Esophagus squamous epithelium (tissue), 5 donors: ENCODE measurements at regions not wholly inside any gene's neighbourhood (a gene's known extent, or its start where the extent isn't known, plus 50 kb on each side); places are given as distances from the start of the nearest gene placed in this dataset.

Experiments
- DNase-seq: peaks from one replicate; lab custom pipeline; 2025; lab: John Stamatoyannopoulos, UW
- H3K27ac ChIP-seq, 4 donors: fragments of 200-600 bp; sonication (generic); one replicate each; pipeline ENCODE4 v1.5.1; 2016 to 2019; ENCODE audit warnings: mild to moderate bottlenecking in 1 of 4
- H3K27me3 ChIP-seq, 4 donors: fragments of 200-600 bp; sonication (generic); 1 replicate in 3 of 4; 2 replicates in 1 of 4; pipeline versions ENCODE4 v1.5.1 to v1.6.0; 2017 to 2021; ENCODE audit warnings: antibody characterized with exemption in 1 of 4
- H3K36me3 ChIP-seq, 3 donors: fragments of 200-600 bp; sonication (generic); one replicate each; pipeline ENCODE4 v1.5.1; 2016 to 2019
- H3K4me1 ChIP-seq, 3 donors: fragments of 200-600 bp; sonication (generic); one replicate each; pipeline ENCODE4 v1.5.1; 2017 to 2019
- H3K4me3 ChIP-seq, 4 donors: fragments of 200-600 bp; sonication (generic); 1 replicate in 3 of 4; 2 replicates in 1 of 4; pipeline ENCODE4 v1.5.1; 2016 to 2019; ENCODE audit warnings: mild to moderate bottlenecking in 2 of 4, moderate library complexity in 1 of 4
- H3K9me3 ChIP-seq, 3 donors: fragments of 200-600 bp; sonication (generic); one replicate each; pipeline ENCODE4 v1.5.1; 2016 to 2019
- POLR2A ChIP-seq, 4 donors: fragments of 450-650 bp; IDR thresholded peaks; one replicate each; pipeline ENCODE4 v1.6.1; 2017; ENCODE audit warnings: antibody characterized with exemption in 4 of 4, mild to moderate bottlenecking in 4 of 4, moderate library complexity in 3 of 4
- WGBS, 2 donors: methylation state at CpG; one replicate each; pipeline ENCODE4 v1.1.5; 2018; 5-methylcytosine and 5-hydroxymethylcytosine counted together
- intact Hi-C: fragments of 100-400 bp; cut with DNase I; formaldehyde crosslinking; loops from one replicate; pipeline ENCODE4 v1.15.0; 2022
- TF ChIP-seq, protein P1 (sequence below), 6 experiments: fragments of 450-650 bp in 4 of 6; fragments of 200-600 bp in 2 of 6; sonication (generic) in 2 of 6; IDR thresholded peaks; one replicate each; pipeline ENCODE4 v1.5.1; 2016 to 2019; ENCODE audit warnings: antibody characterized with exemption in 6 of 6, mild to moderate bottlenecking in 4 of 6, moderate library complexity in 4 of 6
- donor health status: DM: yes; HTN: yes; CAD: no.

DNA sequence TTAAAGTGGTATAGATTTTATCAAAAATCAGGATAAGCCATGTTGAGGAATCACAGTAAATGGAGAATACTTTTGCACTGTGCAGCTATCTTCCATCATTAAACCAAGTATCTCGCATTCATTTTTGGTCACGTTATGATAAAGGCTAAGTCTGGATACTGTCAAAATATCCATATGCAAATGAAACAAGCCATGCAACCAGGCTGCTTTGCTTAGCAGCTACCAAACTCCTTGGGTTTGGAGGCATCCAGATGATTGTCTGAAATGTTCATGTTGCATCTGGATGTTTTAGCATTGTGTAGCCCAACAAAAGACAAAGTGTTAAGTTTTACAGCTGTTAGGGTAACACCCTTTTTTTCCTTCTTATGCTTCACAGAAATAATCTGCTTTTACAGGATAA, 322.9 kb upstream of the MDFIC2 start:
- intact Hi-C loops, result no loop called here
- no peak for DNase-seq
- 40 to 60% methylated on average over 2 of the region's 2 CpGs for WGBS, 2 donors
- TF ChIP-seq, protein P1, sequence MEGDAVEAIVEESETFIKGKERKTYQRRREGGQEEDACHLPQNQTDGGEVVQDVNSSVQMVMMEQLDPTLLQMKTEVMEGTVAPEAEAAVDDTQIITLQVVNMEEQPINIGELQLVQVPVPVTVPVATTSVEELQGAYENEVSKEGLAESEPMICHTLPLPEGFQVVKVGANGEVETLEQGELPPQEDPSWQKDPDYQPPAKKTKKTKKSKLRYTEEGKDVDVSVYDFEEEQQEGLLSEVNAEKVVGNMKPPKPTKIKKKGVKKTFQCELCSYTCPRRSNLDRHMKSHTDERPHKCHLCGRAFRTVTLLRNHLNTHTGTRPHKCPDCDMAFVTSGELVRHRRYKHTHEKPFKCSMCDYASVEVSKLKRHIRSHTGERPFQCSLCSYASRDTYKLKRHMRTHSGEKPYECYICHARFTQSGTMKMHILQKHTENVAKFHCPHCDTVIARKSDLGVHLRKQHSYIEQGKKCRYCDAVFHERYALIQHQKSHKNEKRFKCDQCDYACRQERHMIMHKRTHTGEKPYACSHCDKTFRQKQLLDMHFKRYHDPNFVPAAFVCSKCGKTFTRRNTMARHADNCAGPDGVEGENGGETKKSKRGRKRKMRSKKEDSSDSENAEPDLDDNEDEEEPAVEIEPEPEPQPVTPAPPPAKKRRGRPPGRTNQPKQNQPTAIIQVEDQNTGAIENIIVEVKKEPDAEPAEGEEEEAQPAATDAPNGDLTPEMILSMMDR (IDR thresholded peaks at IDR 0.05), result no peak
- TF ChIP-seq POLR2A (IDR thresholded peaks at IDR 0.05), result no peak
- no peaks in the 10 kb centered on the region for H3K4me1 ChIP-seq
- no peaks in the 10 kb centered on the region for H3K9me3 ChIP-seq
- no peaks in the 10 kb centered on the region for H3K27me3 ChIP-seq
- H3K4me3 ChIP-seq, result no peak overlapping the region
- no peaks in the 10 kb centered on the region for H3K36me3 ChIP-seq
- no peak overlapping the region for H3K27ac ChIP-seq

DNA sequence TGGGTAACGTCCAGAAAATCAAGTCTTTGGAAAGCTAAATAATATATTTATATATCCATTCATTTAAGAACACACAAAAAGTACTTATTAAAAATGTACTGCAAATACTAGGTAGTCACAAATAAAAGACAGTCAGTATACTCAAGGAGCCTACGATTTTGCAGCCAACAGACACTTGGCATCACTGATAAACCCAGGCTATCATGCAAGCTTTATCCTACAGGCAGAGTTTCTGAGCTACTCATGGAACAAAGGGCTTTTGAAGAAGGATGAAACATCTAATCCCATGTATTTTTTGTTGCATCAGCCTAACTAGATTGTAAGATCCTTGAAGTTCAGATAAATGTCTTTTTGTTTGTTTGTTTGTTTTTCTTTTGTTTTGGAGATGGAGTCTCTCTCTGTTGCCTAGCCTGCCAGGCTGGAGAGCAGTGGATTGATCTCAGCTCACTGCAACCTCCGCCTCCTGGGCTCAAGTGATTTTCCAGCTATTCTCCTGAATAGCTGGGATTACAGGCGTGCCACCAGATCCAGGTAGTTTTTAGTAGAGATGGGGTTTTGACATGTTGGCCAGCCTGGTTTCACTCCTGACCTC, 319.4 kb upstream of the MDFIC2 start:
- Histone ChIP-seq H3K4me3 (no peak overlapping the region), H3K9me3 (no peaks in the 10 kb centered on the region), H3K36me3 (no peaks in the 10 kb centered on the region), H3K27me3 (no peaks in the 10 kb centered on the region), H3K27ac (no peak overlapping the region), H3K4me1 (no peaks in the 10 kb centered on the region)
- no peak for DNase-seq
- 60 to 62% methylated on average over 3 to 4 of the region's 4 CpGs for WGBS, 2 donors
- intact Hi-C loops, result no loop called here
- no peak for TF ChIP-seq POLR2A (IDR thresholded peaks at IDR 0.05)
- TF ChIP-seq, protein P1 (IDR thresholded peaks at IDR 0.05), result no peak

DNA sequence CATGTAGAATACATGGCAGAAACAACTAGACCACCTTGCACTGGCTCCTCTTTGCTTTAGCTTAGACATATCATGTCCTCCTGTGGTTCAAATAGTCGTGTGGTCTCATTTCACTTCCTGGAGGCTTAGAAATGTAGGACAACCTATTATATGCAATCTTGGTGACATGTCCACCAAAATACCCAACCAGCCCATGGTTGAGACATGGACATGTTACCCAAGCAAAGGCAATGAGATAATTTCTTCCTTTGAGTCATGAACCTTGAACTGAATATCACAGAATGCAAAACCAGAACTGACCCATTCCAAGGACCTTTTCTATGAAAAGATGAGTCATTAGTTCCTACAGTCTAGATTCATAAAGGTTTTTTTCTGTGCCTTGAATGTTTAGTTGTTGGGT, 309.0 kb upstream of the MDFIC2 start:
- 57 to 67% methylated on average over 1 of the region's 1 CpG for WGBS, 2 donors
- TF ChIP-seq, protein P1 (IDR thresholded peaks at IDR 0.05), result no peak
- TF ChIP-seq POLR2A (IDR thresholded peaks at IDR 0.05), result no peak

DNA sequence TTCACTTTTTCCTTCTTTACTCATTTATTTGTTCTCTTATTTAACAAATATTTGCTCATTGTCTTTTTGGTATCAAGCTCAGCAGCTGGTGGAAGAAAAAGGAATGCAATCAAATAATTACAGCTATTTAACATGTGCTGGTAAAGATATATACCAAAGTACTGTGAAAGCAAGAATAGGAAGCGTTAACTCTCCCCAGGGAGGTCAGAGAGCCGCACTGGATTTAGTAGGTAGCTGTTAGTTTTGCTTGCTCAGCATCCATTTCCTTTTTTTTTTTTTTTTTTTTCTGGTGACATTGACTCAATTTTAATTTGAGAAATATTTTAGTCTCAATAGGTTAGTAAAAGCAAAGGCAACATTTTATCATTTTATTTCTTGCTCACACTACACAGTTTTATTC, 308.5 kb upstream of the MDFIC2 start:
- Histone ChIP-seq H3K36me3 (no peaks in the 10 kb centered on the region), H3K4me1 (no peaks in the 10 kb centered on the region), H3K9me3 (no peaks in the 10 kb centered on the region), H3K4me3 (no peak overlapping the region), H3K27me3 (no peaks in the 10 kb centered on the region), H3K27ac (no peak overlapping the region)
- WGBS, 2 donors, result 63 to 70% methylated on average over 2 of the region's 2 CpGs
- TF ChIP-seq POLR2A (IDR thresholded peaks at IDR 0.05), result no peak
- TF ChIP-seq, protein P1 (IDR thresholded peaks at IDR 0.05), result no peak
- DNase-seq, result no peak
- intact Hi-C loops, result no loop called here

More for the DNA sequence above, 309.0 kb upstream of the MDFIC2 start:
- no peak overlapping the region for H3K4me3 ChIP-seq
- DNase-seq, result no peak
- no peaks in the 10 kb centered on the region for H3K27me3 ChIP-seq
- intact Hi-C loops, result no loop called here
- H3K9me3 ChIP-seq, result no peaks in the 10 kb centered on the region
- no peaks in the 10 kb centered on the region for H3K4me1 ChIP-seq
- no peaks in the 10 kb centered on the region for H3K36me3 ChIP-seq
- no peak overlapping the region for H3K27ac ChIP-seq

DNA sequence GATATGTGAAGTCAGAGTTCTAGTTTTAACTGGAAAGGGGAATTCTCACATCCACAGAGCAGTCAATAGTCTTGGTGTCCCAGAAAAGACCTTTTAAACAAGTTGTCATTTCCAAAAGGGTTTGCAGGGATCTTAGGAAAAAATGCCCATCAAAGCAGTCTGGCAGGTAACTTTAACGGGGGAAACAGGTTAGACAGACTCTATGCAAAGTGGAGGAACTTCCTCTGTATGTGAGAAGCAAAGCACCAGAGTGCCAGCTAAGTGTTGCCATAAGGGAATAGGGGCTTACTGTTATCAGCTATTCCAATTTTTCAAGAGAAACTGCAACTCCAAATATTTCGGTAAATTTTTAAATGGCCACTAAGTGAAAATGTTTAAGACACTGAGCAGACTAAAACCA, 307.9 kb upstream of the MDFIC2 start:
- intact Hi-C loops, result no loop called here
- H3K9me3 ChIP-seq, result no peaks in the 10 kb centered on the region
- H3K36me3 ChIP-seq, result no peaks in the 10 kb centered on the region
- H3K27ac ChIP-seq, result no peak overlapping the region
- DNase-seq, result no peak
- no peaks in the 10 kb centered on the region for H3K27me3 ChIP-seq
- no peaks in the 10 kb centered on the region for H3K4me1 ChIP-seq
- WGBS, 2 donors, result 38 to 41% methylated on average over 2 of the region's 2 CpGs
- no peak overlapping the region for H3K4me3 ChIP-seq
- TF ChIP-seq, protein P1 (IDR thresholded peaks at IDR 0.05), result no peak
- no peak for TF ChIP-seq POLR2A (IDR thresholded peaks at IDR 0.05)
